Hematopoietic multipotent progenitor cell treated with erythropoietin and hydrocortisone succinate and interleukin-3 and kit ligand, for 6 days (in vitro differentiated cells): ENCODE measurements at regions not wholly inside any gene's neighbourhood (a gene's known extent, or its start where the extent isn't known, plus 50 kb on each side); places are given as distances from the start of the nearest gene placed in this dataset.

Experiments
- DNase-seq: peaks from one replicate; pipeline ENCODE4 v3.0.0-alpha.2; 2015

GRCh38 chr2:142220239-142220638 lies 89.4 kb upstream of the LRP1B start:
- DNase-seq = no peak

DNA sequence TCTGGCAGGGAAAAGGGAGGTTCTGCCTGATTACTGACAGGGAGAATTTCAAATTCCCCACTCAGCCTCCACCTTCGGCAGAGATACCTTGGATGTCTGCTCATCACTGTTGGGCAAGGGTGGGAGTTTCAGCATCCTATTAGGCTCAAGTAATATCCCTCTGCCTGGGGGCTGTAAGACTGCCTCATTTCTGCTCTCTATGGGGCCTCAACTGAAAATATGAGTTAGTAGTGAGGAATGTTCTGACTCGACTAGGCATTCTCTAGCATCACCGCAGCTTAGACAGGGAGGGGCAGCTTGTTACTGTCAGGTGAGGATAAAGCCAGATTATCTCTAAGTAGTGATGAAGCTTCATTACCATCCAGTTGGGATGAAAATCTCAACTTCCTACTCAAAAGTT lies 87.7 kb upstream of the LRP1B start:
- DNase-seq = no peak

GRCh38 chr2:142217804-142218203 lies 87.0 kb upstream of the LRP1B start:
- no peak for DNase-seq

DNA sequence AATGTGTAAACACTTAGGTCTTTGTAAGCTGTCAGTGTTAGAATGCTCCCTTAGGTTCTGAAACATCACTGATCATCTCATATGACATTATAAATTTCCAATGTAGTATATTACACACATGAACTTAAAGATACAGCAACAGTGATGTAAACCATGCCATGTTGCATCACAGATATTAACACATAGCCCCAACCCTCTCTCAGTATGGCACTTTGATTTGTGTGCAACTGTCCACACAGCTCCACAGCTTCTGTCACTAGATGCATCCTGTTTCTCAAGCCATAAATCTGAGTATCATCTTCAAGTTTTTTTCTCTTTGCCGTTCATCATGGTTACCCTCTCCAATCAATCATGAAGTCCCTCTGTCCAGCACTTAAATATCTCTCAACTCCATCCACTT lies 69.2 kb upstream of the LRP1B start:
- no peak for DNase-seq

GRCh38 chr2:142199073-142199472 lies 68.3 kb upstream of the LRP1B start:
- DNase-seq = no peak

DNA sequence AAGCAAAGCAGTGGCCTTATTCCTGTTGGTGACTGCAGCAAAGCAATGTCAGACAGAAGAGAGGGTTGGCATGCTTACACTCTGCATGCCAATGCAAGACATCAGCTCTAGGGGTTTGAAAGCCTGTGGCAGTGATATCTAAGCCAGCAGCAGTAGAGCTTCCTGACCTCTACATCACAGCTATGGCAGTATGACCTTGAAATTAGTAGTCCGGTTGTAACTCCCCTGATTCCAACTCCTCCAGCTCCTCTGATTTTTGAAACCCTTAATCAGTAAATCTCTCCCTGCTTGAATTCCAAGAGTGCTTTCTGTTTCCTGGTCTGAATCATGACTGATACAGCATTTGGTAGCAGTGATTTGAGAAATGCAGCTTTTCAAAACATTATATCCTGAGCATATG lies 60.0 kb upstream of the LRP1B start:
- no peak for DNase-seq

GRCh38 chr2:142189501-142189900 lies 58.7 kb upstream of the LRP1B start:
- DNase-seq = no peak

GRCh38 chr2:142188562-142188961 lies 57.7 kb upstream of the LRP1B start:
- DNase-seq = no peak

DNA sequence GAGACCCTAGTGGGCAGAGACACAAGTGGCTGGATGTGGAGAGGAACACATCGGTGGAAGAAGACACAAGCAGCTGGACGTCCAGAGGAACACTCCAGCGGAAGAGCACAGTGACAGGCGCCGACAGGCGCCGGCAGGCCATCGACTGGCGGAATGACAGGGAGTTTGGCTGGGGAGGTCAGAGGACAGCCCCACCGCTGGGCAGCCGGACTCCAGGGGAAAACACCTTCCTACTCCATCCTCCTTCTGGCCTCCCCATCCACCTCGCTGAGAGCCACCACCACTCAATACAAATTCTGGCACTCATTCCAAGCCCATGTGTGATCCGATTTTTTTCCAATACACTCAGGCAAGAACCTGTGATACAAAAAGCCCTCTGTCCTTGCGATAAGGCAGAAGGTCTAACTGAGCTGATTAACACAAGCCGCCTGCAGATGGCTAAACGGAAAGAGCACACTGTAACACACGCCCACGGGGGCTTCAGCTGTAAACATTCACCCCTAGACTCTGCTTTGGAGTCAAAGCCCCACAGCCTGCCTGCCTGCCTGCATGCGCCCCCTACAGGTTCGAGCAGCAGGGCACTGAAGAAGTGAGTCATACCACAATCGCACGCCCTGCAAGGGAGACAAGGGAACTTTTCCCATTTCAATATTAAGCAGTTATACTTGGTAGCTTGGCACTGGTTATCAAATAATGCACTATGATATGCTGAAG lies 50.2 kb upstream of the LRP1B start:
- DNase-seq = peak; percentile 14
